ENCODE measurements at regions not wholly inside any gene's neighbourhood (a gene's known extent, or its start where the extent isn't known, plus 50 kb on each side); places are given as distances from the start of the nearest gene placed in this dataset.

GRCh38 chr12:17264603-17265002, 658.6 kb upstream of the LMO3 start:
- no peak for TF ChIP-seq CTCF (IDR thresholded peaks at IDR 0.05; ENCODE audit: poor library complexity, severe bottlenecking)
- no peak for TF ChIP-seq EP300 (conservative IDR thresholded peaks at IDR 0.05; ENCODE audit: poor library complexity, severe bottlenecking)
- TF ChIP-seq REST (IDR thresholded peaks at IDR 0.05; ENCODE audit: borderline replicate concordance) = no peak

All from neural cell (in vitro differentiated cells).